K562 (cell line): ENCODE measurements at regions not wholly inside any gene's neighbourhood (a gene's known extent, or its start where the extent isn't known, plus 50 kb on each side); places are given as distances from the start of the nearest gene placed in this dataset.
A peak's percentile ranks its signal among the peaks of the same experiment; 100 is the strongest.

Experiments used
- ATAC-seq: fragments of 200-7000 bp; cut with Tn5 transposase; 3 replicates; pipeline ENCODE4 v1.9.1; 2020; ENCODE audit warnings: moderate library complexity
- BruUV-seq: library from RNA; stranded (reverse); fragments of 400-500 nt; replicated peaks from 2 replicates; lab custom pipeline; 2021; lab: Mats Ljungman, UMichigan
- CTCF ChIA-PET: fragments of 300-600 bp; formaldehyde crosslinking; extraction: SDS; loops from one replicate; lab custom pipeline; 2021; ENCODE audit warnings: low intra/inter-chr PET ratio; lab: Yijun Ruan, JAX
- POLR2A ChIA-PET: fragments of 300-600, 350-650 bp; sonication (Branson Sonifier 250); formaldehyde crosslinking; extraction: SDS; loops from one replicate; lab custom pipeline; 2021; ENCODE audit warnings: antibody characterized with exemption, inconsistent platforms; lab: Yijun Ruan, JAX
- DNase-seq, 4 experiments: peaks; one replicate each; pipeline versions ENCODE4 v3.0.0 to v3.0.0-alpha.2; 2011 to 2018; ENCODE audit warnings: low spot score in 3 of 4, mixed read lengths in 3 of 4; ENCODE audit errors: extremely low read depth in 1 of 4
- FAIRE-seq: peaks from 2 replicates; lab custom pipeline; 2011; peaks lifted over from hg19 to GRCh38; lab: Jason Lieb, UNC
- H2AFZ ChIP-seq: 2 replicates; pipeline ENCODE4 v1.6.0; 2011; ENCODE audit warnings: low read depth, low read length, control low read depth, inconsistent platforms
- H3K27ac ChIP-seq: fragments of 200-600 bp; 3 replicates; pipeline ENCODE4 v1.8.0; 2011; ENCODE audit warnings: low read depth, mild to moderate bottlenecking, control low read depth, inconsistent platforms, low read length, moderate library complexity, mixed read lengths; ENCODE audit errors: extremely low read depth
- H3K27me3 ChIP-seq, 2 experiments: fragments of 300-600 bp in 1 of 2; 2 replicates in 1 of 2; 3 replicates in 1 of 2; pipeline versions ENCODE4 v1.6.0 to v1.8.0; 2011; ENCODE audit warnings: inconsistent platforms in 2 of 2, low read length in 2 of 2, mild to moderate bottlenecking in 1 of 2, mixed read lengths in 1 of 2, moderate library complexity in 1 of 2; ENCODE audit not compliant: control insufficient read depth in 2 of 2, insufficient read depth in 2 of 2
- H3K36me3 ChIP-seq: fragments of 300-600 bp; 3 replicates; pipeline ENCODE4 v1.8.0; 2011; ENCODE audit warnings: mild to moderate bottlenecking, low read length, inconsistent platforms; ENCODE audit not compliant: control insufficient read depth, insufficient read depth
- H3K4me1 ChIP-seq, 2 experiments: fragments of 200-600 bp in 1 of 2; replicated peaks in 1 of 2; 2 replicates in 1 of 2; 3 replicates in 1 of 2; pipeline versions ENCODE4 v1.5.1 to v1.8.0; 2011; ENCODE audit warnings: inconsistent platforms in 2 of 2, low read length in 2 of 2, mild to moderate bottlenecking in 1 of 2, mixed read lengths in 1 of 2, moderate library complexity in 1 of 2; ENCODE audit not compliant: control insufficient read depth in 2 of 2, insufficient read depth in 2 of 2
- H3K4me2 ChIP-seq: 2 replicates; pipeline ENCODE4 v1.6.1; 2011; ENCODE audit warnings: low read length, control low read depth, inconsistent platforms, mixed read lengths; ENCODE audit not compliant: insufficient read depth
- H3K4me3 ChIP-seq: fragments of 200-600 bp; sonication (generic), shearing (Covaris generic); 2 replicates; pipeline ENCODE4 v1.5.1; 2016; ENCODE audit warnings: control low read depth, inconsistent platforms
- H3K79me2 ChIP-seq: fragments of 200-600 bp; 3 replicates; pipeline ENCODE4 v1.8.0; 2011; ENCODE audit warnings: low read length, inconsistent platforms; ENCODE audit not compliant: control insufficient read depth, insufficient read depth
- H3K9ac ChIP-seq, 2 experiments: 2 replicates each; pipeline versions ENCODE4 v1.6.0 to v1.6.1; 2011; ENCODE audit warnings: low read depth in 2 of 2, low read length in 2 of 2, control low read depth in 1 of 2, inconsistent platforms in 1 of 2, mild to moderate bottlenecking in 1 of 2, mixed read lengths in 1 of 2; ENCODE audit not compliant: insufficient read depth in 1 of 2
- H3K9me1 ChIP-seq: one replicate; pipeline ENCODE4 v1.6.0; 2011; ENCODE audit warnings: inconsistent platforms, mild to moderate bottlenecking, low read length, moderate library complexity; ENCODE audit not compliant: control insufficient read depth, insufficient read depth
- H3K9me3 ChIP-seq: replicated peaks from 2 replicates; pipeline ENCODE4 v1.5.1; 2011; ENCODE audit warnings: low read depth, low read length, inconsistent platforms; ENCODE audit not compliant: control insufficient read depth, insufficient read depth
- H4K20me1 ChIP-seq: replicated peaks from 2 replicates; pipeline ENCODE4 v1.6.1; 2011; ENCODE audit warnings: low read length, inconsistent platforms, mixed read lengths; ENCODE audit not compliant: control insufficient read depth, insufficient read depth
- ETS2 ChIP-seq: IDR thresholded peaks from 2 replicates; pipeline ENCODE4 v1.6.1; 2016; ENCODE audit warnings: borderline replicate concordance, missing genetic modification characterization, mild to moderate bottlenecking, moderate library complexity, missing compliant biosample characterization; ENCODE audit not compliant: poor library complexity, severe bottlenecking
- RAD21 ChIP-seq, 2 experiments: fragments of 250-450 bp in 1 of 2; fragments of 450-650 bp in 1 of 2; sonication (Bioruptor Pico) in 1 of 2; formaldehyde crosslinking in 1 of 2; IDR thresholded peaks in 1 of 2; conservative IDR thresholded peaks in 1 of 2; 2 replicates each; pipeline versions ENCODE4 v1.4.0 to v1.8.0; 2020 to 2022; ENCODE audit warnings: mild to moderate bottlenecking in 2 of 2, moderate library complexity in 1 of 2
- SMC3 ChIP-seq: conservative IDR thresholded peaks from 2 replicates; pipeline ENCODE4 v1.6.1; 2011; ENCODE audit warnings: low read depth, low read length, improper control_type of control experiment; ENCODE audit not compliant: insufficient read depth
- ZKSCAN8 ChIP-seq: fragments of 200-800 bp; sonication (Bioruptor generic); IDR thresholded peaks from 2 replicates; pipeline ENCODE4 v1.6.1; 2016; ENCODE audit warnings: missing genetic modification characterization, missing compliant biosample characterization
- WGBS: fragments of 100-300 bp; shearing (Covaris generic); methylation state at CpG from one replicate; pipeline ENCODE4 v1.1.6; 2016; ENCODE audit warnings: low coverage, mixed read lengths; ENCODE audit not compliant: insufficient coverage; ENCODE audit errors: missing lambda C conversion rate; 5-methylcytosine and 5-hydroxymethylcytosine counted together
- in situ Hi-C: fragments of 300-500 bp; cut with MboI; formaldehyde crosslinking; loops from 4 replicates; pipeline ENCODE4 v1.15.0; 2018; ENCODE audit warnings: inconsistent platforms, mixed read lengths
- intact Hi-C: fragments of 100-400 bp; cut with micrococcal nuclease; formaldehyde crosslinking; loops from 2 replicates; pipeline ENCODE4 v1.14.2; 2022
- TF ChIP-seq, protein P1 (sequence below), 2 experiments: fragments of 450-650 bp; formaldehyde crosslinking in 1 of 2; IDR thresholded peaks; 2 replicates each; pipeline versions ENCODE4 v1.4.0 to v1.6.1; 2014 to 2020; ENCODE audit warnings: mild to moderate bottlenecking in 2 of 2, borderline replicate concordance in 1 of 2, low read depth in 1 of 2
- TF ChIP-seq, protein P2 (sequence below), 3 experiments: IDR thresholded peaks in 2 of 3; conservative IDR thresholded peaks in 1 of 3; 2 replicates each; pipeline ENCODE4 v1.5.1; 2011 to 2012; ENCODE audit warnings: low read length in 3 of 3, mild to moderate bottlenecking in 3 of 3, control low read depth in 2 of 3, improper control_type of control experiment in 1 of 3, inconsistent platforms in 1 of 3, low read depth in 1 of 3, mixed read lengths in 1 of 3, moderate library complexity in 1 of 3; ENCODE audit not compliant: insufficient read depth in 2 of 3

DNA sequence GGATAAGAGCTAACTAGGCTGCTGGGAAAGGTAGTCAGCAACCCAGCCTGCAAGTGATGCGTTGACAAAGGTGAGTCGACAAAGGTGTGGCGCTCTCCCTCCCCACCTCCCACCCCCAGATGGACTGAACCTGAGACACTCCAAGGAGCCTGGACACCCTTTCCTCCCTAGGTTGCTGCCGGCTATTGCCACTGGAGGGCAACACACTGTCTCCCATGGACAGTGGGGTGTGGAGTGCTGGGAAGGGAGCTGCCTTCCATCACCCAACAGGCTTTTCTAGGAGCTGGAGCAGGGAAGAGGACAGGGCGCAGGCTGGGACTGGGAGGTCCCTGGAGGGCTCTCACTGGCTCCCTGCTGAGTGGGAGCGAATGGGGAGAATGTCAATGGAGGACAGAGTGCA, 75.4 kb upstream of the ARAP3 start:
- DNase-seq (peak; percentile 31 to 55 (median 38)), FAIRE-seq (no peak), ATAC-seq (peak; percentile 85)
- H3K9me1 ChIP-seq = no peaks in the 10 kb centered on the region
- intact Hi-C loops (loop anchor here (1.0 to 5.0 kb wide), 2 partner anchors 55 to 121 kb away; partner anchors contain the start of gene PCDH1), in situ Hi-C loops (no loop called here)
- no peaks in the 10 kb centered on the region for H3K9me3 ChIP-seq
- WGBS = 0% methylated on average over 5 of the region's 6 CpGs
- peaks cover 0 to 5% of the 10 kb centered on the region in 2 experiments; a peak in 1 of 5 replicates for H3K4me1 ChIP-seq
- ChIA-PET POLR2A (interaction anchor here (1.1 to 1.5 kb wide), 2 partner anchors 9 to 122 kb away, joined by 3 to 4 read pairs; no protein-coding TSS in a partner anchor), CTCF (no interaction called here)
- no peak overlapping the region for H3K4me2 ChIP-seq
- TF ChIP-seq SMC3 = peak; percentile 36; the same call in 1 of the 2 replicates
- peak; percentile 26 to 65; a peak in 2 of 4 replicates for TF ChIP-seq RAD21 (CRISPR knock-in tag; conservative IDR thresholded peaks at IDR 0.05 in 1 of 2, IDR thresholded peaks at IDR 0.05 in 1 of 2)
- no peak for TF ChIP-seq ETS2
- no peak for TF ChIP-seq ZKSCAN8 (CRISPR knock-in tag)
- TF ChIP-seq, protein P1, sequence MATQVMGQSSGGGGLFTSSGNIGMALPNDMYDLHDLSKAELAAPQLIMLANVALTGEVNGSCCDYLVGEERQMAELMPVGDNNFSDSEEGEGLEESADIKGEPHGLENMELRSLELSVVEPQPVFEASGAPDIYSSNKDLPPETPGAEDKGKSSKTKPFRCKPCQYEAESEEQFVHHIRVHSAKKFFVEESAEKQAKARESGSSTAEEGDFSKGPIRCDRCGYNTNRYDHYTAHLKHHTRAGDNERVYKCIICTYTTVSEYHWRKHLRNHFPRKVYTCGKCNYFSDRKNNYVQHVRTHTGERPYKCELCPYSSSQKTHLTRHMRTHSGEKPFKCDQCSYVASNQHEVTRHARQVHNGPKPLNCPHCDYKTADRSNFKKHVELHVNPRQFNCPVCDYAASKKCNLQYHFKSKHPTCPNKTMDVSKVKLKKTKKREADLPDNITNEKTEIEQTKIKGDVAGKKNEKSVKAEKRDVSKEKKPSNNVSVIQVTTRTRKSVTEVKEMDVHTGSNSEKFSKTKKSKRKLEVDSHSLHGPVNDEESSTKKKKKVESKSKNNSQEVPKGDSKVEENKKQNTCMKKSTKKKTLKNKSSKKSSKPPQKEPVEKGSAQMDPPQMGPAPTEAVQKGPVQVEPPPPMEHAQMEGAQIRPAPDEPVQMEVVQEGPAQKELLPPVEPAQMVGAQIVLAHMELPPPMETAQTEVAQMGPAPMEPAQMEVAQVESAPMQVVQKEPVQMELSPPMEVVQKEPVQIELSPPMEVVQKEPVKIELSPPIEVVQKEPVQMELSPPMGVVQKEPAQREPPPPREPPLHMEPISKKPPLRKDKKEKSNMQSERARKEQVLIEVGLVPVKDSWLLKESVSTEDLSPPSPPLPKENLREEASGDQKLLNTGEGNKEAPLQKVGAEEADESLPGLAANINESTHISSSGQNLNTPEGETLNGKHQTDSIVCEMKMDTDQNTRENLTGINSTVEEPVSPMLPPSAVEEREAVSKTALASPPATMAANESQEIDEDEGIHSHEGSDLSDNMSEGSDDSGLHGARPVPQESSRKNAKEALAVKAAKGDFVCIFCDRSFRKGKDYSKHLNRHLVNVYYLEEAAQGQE (IDR thresholded peaks at IDR 0.05; ENCODE audit: borderline replicate concordance) = peak; percentile 57
- TF ChIP-seq, protein P1 (CRISPR knock-in tag; IDR thresholded peaks at IDR 0.05; ENCODE audit: low read depth) = no peak
- TF ChIP-seq, protein P2, sequence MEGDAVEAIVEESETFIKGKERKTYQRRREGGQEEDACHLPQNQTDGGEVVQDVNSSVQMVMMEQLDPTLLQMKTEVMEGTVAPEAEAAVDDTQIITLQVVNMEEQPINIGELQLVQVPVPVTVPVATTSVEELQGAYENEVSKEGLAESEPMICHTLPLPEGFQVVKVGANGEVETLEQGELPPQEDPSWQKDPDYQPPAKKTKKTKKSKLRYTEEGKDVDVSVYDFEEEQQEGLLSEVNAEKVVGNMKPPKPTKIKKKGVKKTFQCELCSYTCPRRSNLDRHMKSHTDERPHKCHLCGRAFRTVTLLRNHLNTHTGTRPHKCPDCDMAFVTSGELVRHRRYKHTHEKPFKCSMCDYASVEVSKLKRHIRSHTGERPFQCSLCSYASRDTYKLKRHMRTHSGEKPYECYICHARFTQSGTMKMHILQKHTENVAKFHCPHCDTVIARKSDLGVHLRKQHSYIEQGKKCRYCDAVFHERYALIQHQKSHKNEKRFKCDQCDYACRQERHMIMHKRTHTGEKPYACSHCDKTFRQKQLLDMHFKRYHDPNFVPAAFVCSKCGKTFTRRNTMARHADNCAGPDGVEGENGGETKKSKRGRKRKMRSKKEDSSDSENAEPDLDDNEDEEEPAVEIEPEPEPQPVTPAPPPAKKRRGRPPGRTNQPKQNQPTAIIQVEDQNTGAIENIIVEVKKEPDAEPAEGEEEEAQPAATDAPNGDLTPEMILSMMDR (IDR thresholded peaks at IDR 0.05 in 2 of 3, conservative IDR thresholded peaks at IDR 0.05 in 1 of 3; ENCODE audit: insufficient read depth in 2 of 3, low read depth in 1 of 3, low read length in 3 of 3) = peak; percentile 49 to 59 (median 52)
- H3K79me2 ChIP-seq = no peaks in the 10 kb centered on the region
- no peak overlapping the region for H3K27ac ChIP-seq
- no peaks in the 10 kb centered on the region for H3K36me3 ChIP-seq
- H3K4me3 ChIP-seq = no peak overlapping the region
- H2AFZ ChIP-seq = no peak overlapping the region
- H4K20me1 ChIP-seq = peaks cover 18% of the 10 kb centered on the region
- BruUV-seq = no TSS peak
- H3K9ac ChIP-seq = no peak overlapping the region; a peak in 1 of 4 replicates
- H3K27me3 ChIP-seq = peaks cover 24 to 74% of the 10 kb centered on the region in 2 experiments; a peak in 4 of 5 replicates
